ENCODE measurements at regions not wholly inside any gene's neighbourhood (a gene's known extent, or its start where the extent isn't known, plus 50 kb on each side); places are given as distances from the start of the nearest gene placed in this dataset.

DNA sequence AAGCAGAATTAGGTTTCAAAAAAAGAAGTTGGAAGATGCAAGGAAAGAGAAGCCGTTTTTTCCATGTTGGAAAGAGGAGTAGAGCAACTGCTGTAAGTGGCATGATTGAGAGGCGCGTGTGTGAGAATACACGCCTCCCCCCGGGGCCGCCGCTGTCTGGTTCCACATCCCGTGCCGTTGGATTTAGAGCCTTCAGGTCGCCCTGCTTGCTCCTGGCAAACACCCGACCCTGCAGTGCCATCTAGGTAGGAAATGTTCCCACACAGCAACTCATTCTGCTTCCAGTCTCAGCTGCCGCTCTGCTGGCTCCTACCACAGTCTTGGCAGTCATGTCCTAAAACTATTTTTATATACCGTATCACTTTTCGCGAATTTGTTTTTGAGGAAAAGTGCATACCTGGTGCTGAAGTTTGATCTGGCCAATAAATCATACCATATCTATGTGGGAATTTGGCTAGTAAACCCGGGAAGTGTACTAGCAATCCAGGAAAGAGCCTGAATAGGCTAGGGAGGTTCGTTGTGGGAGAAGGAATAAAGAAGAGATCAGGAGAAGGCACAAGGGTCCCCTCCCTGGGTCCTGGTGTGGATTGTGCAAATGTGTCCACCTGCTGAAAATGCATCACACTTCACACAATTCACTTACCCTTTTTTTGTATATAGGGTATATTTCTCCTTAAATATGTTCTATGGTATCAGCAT, 372.7 kb downstream of the FBXO15 start:
- H3K27ac ChIP-seq (ENCODE audit: low read depth, low read length): no peak overlapping the region
- H3K9me3 ChIP-seq (ENCODE audit: low read depth, low read length): no peaks in the 10 kb centered on the region
- no peak for DNase-seq (ENCODE audit: insufficient read length, low spot score, missing footprints)
- TF ChIP-seq CTCF (IDR thresholded peaks at IDR 0.05; ENCODE audit: extremely low read depth, low read depth, low read length): no peak
- no peaks in the 10 kb centered on the region for H3K79me2 ChIP-seq (ENCODE audit: insufficient read depth, low read length)
- peak overlapping the region; percentile 28 for H3K4me3 ChIP-seq (ENCODE audit: insufficient read depth, low read length)
- H3K4me2 ChIP-seq (ENCODE audit: insufficient read depth, low read length): peak overlapping the region; percentile 55
- H3K27me3 ChIP-seq (ENCODE audit: insufficient read depth, low read length): peaks cover 3% of the 10 kb centered on the region
- H3K4me1 ChIP-seq (ENCODE audit: insufficient read depth, low read length): no peaks in the 10 kb centered on the region
- H3K36me3 ChIP-seq (ENCODE audit: insufficient read depth, low read length): no peaks in the 10 kb centered on the region
- H4K20me1 ChIP-seq (ENCODE audit: insufficient read depth, low read length): no peaks in the 10 kb centered on the region
- H2AFZ ChIP-seq (ENCODE audit: low read length): no peak overlapping the region

- Histone ChIP-seq H3K27me3 (ENCODE audit: insufficient read depth, low read length) (no peaks in the 10 kb centered on the region), H3K4me3 (ENCODE audit: insufficient read depth, low read length) (no peak overlapping the region), H2AFZ (ENCODE audit: low read length) (no peak overlapping the region), H3K9me3 (ENCODE audit: low read depth, low read length) (no peaks in the 10 kb centered on the region), H3K4me2 (ENCODE audit: insufficient read depth, low read length) (no peak overlapping the region), H3K79me2 (ENCODE audit: insufficient read depth, low read length) (no peaks in the 10 kb centered on the region), H3K27ac (ENCODE audit: low read depth, low read length) (no peak overlapping the region), H3K4me1 (ENCODE audit: insufficient read depth, low read length) (no peaks in the 10 kb centered on the region), H3K36me3 (ENCODE audit: insufficient read depth, low read length) (no peaks in the 10 kb centered on the region), H4K20me1 (ENCODE audit: insufficient read depth, low read length) (no peaks in the 10 kb centered on the region)
- TF ChIP-seq CTCF (IDR thresholded peaks at IDR 0.05; ENCODE audit: extremely low read depth, low read depth, low read length): no peak
- no peak for DNase-seq (ENCODE audit: insufficient read length, low spot score, missing footprints)
Measured at GRCh38 chr18:73768043-73768442, 379.6 kb downstream of the FBXO15 start.

DNA sequence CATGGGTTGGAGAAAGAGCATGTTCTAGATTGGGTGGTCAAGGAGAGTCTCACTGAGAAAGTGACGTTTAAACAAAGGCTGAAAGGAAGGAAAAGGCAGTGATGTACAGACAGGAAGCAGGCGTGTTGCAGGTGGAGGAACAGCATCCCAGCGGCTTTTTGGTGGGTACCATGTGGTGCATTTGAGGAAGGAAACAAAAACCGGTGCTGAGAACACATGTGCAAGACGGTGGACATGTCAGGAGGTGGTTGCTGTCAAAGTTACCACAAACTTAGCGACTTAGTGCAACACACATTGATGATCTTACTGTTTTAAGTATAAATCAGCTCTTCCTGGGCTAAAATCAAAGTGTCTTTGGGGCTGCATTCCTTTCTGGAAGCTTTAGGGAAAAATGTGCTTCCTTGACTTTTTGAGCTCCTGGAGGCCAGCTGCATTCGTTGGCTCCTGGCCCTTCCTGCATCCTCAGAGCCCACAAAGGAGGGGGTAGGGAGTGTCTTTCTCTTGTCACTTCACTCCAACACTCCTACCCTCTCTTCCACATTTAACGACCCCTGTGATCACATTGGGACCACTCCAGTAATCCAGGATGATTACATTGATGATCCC, 380.6 kb downstream of the FBXO15 start:
- DNase-seq (ENCODE audit: insufficient read length, low spot score, missing footprints): no peak
- no peak overlapping the region for H3K4me3 ChIP-seq (ENCODE audit: insufficient read depth, low read length)
- H3K4me2 ChIP-seq (ENCODE audit: insufficient read depth, low read length): no peak overlapping the region
- no peak for TF ChIP-seq CTCF (IDR thresholded peaks at IDR 0.05; ENCODE audit: extremely low read depth, low read depth, low read length)
- no peaks in the 10 kb centered on the region for H3K36me3 ChIP-seq (ENCODE audit: insufficient read depth, low read length)
- no peaks in the 10 kb centered on the region for H3K79me2 ChIP-seq (ENCODE audit: insufficient read depth, low read length)
- H3K4me1 ChIP-seq (ENCODE audit: insufficient read depth, low read length): no peaks in the 10 kb centered on the region
- H3K27ac ChIP-seq (ENCODE audit: low read depth, low read length): no peak overlapping the region
- no peaks in the 10 kb centered on the region for H3K27me3 ChIP-seq (ENCODE audit: insufficient read depth, low read length)
- H2AFZ ChIP-seq (ENCODE audit: low read length): no peak overlapping the region
- no peaks in the 10 kb centered on the region for H4K20me1 ChIP-seq (ENCODE audit: insufficient read depth, low read length)
- H3K9me3 ChIP-seq (ENCODE audit: low read depth, low read length): no peaks in the 10 kb centered on the region

DNA sequence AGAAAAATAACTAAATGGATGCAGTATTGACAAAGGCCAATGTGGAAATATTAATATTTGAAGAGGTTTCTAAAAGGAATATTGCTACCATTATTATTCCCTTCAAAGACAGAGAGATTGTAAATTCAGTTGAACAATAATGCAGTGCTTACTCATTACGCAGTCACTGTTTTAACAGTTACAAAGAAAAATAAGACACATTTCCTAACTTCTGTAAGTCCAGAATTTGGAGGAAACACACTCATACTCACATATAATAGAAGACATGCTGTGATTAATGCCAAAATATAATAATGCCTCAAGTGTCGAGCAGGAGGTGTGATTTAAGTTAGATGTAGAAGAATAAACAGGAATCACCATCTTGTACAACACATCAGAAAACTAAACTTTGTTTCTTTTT, 389.2 kb downstream of the FBXO15 start:
- no peak overlapping the region for H3K4me3 ChIP-seq (ENCODE audit: insufficient read depth, low read length)
- H3K4me1 ChIP-seq (ENCODE audit: insufficient read depth, low read length): peaks cover 7% of the 10 kb centered on the region
- no peak overlapping the region for H2AFZ ChIP-seq (ENCODE audit: low read length)
- H3K4me2 ChIP-seq (ENCODE audit: insufficient read depth, low read length): no peak overlapping the region
- no peak for DNase-seq (ENCODE audit: insufficient read length, low spot score, missing footprints)
- no peaks in the 10 kb centered on the region for H3K9me3 ChIP-seq (ENCODE audit: low read depth, low read length)
- no peaks in the 10 kb centered on the region for H4K20me1 ChIP-seq (ENCODE audit: insufficient read depth, low read length)
- no peak for TF ChIP-seq CTCF (IDR thresholded peaks at IDR 0.05; ENCODE audit: extremely low read depth, low read depth, low read length)
- H3K27me3 ChIP-seq (ENCODE audit: insufficient read depth, low read length): no peaks in the 10 kb centered on the region
- no peak overlapping the region for H3K27ac ChIP-seq (ENCODE audit: low read depth, low read length)
- H3K36me3 ChIP-seq (ENCODE audit: insufficient read depth, low read length): no peaks in the 10 kb centered on the region
- H3K79me2 ChIP-seq (ENCODE audit: insufficient read depth, low read length): no peaks in the 10 kb centered on the region

Measured in osteoblast (primary cell).